OCI-LY3 (cell line): ENCODE measurements at regions not wholly inside any gene's neighbourhood (a gene's known extent, or its start where the extent isn't known, plus 50 kb on each side); places are given as distances from the start of the nearest gene placed in this dataset.

Source experiments
- H2AFZ ChIP-seq: fragments of 200-600, 300-600 bp; shearing (Covaris generic); 2 replicates; pipeline ENCODE4 v1.6.0; 2014; ENCODE audit warnings: antibody characterized with exemption, low read depth, low read length
- H3K27ac ChIP-seq: fragments of 200-600, 300-600 bp; sonication (generic); 2 replicates; pipeline ENCODE4 v1.5.1; 2014; ENCODE audit warnings: mild to moderate bottlenecking, low read length, moderate library complexity, mixed read lengths
- H3K27me3 ChIP-seq: fragments of 200-600, 300-600 bp; sonication (generic); 2 replicates; pipeline ENCODE4 v1.6.1; 2014; ENCODE audit warnings: low read depth, low read length, mixed read lengths
- H3K36me3 ChIP-seq: fragments of 200-600, 300-600 bp; sonication (generic); replicated peaks from 2 replicates; pipeline ENCODE3; 2014; ENCODE audit warnings: low read depth, low read length, mixed read lengths
- H3K4me1 ChIP-seq: fragments of 300-600, 200-600 bp; sonication (generic); 2 replicates; pipeline ENCODE4 v1.6.1; 2014; ENCODE audit warnings: low read length, mixed read lengths
- H3K4me2 ChIP-seq: fragments of 200-600, 300-600 bp; sonication (generic); 2 replicates; pipeline ENCODE4 v1.6.1; 2014; ENCODE audit warnings: low read length, mixed read lengths
- H3K4me3 ChIP-seq: fragments of 300-600, 200-600 bp; sonication (generic); 2 replicates; pipeline ENCODE4 v1.5.1; 2014; ENCODE audit warnings: antibody characterized with exemption, mild to moderate bottlenecking, low read length, moderate library complexity
- H3K79me2 ChIP-seq: fragments of 300-600, 200-600 bp; shearing (Covaris generic); 2 replicates; pipeline ENCODE4 v1.6.1; 2014; ENCODE audit warnings: mild to moderate bottlenecking, low read length, mixed read lengths
- H3K9ac ChIP-seq: fragments of 300-600, 200-600 bp; shearing (Covaris generic); 2 replicates; pipeline ENCODE4 v1.6.0; 2014; ENCODE audit warnings: mild to moderate bottlenecking, low read length, moderate library complexity
- H3K9me3 ChIP-seq: fragments of 200-600, 300-600 bp; shearing (Covaris generic); 2 replicates; pipeline ENCODE4 v1.6.1; 2014; ENCODE audit warnings: low read length, mixed read lengths; ENCODE audit not compliant: insufficient read depth
- H4K20me1 ChIP-seq: fragments of 200-600, 300-600 bp; sonication (generic); 2 replicates; pipeline ENCODE4 v1.6.1; 2016; ENCODE audit warnings: low read length, mixed read lengths; ENCODE audit not compliant: insufficient read depth
- EZH2phosphoT487 ChIP-seq: fragments of 200-600 bp; shearing (Covaris generic); IDR thresholded peaks from 2 replicates; pipeline ENCODE4 v1.6.1; 2018; ENCODE audit warnings: antibody characterized with exemption, mixed run types, low read depth
- TF ChIP-seq, protein P1 (sequence below): fragments of 200-600, 300-600 bp; sonication (generic); IDR thresholded peaks from 2 replicates; pipeline ENCODE4 v1.5.1; 2014; ENCODE audit warnings: antibody characterized with exemption, low read length, low read depth

DNA sequence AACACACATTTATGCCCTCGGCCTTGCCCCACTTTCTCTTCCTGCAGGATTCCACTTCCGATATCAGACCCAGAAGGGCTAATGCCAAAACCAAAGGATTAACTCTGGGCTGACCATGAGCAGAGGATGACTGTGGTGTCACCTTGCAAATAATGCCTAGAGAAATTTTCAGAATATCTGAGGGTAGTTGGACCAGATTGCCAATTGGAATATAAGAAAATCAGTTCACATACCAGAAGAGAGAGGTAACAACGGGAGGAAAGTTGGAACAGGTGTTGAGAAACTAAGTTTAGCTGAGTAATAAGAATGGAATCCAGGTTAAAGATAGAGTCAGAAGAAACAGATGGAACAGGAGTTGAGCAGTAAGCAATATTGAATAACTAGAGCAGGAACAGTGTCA, 232.7 kb upstream of the UBE2E3 start:
- H3K27me3 ChIP-seq, result no peaks in the 10 kb centered on the region
- H3K4me3 ChIP-seq, result no peak overlapping the region
- no peaks in the 10 kb centered on the region for H3K9me3 ChIP-seq
- no peak overlapping the region for H3K27ac ChIP-seq
- no peak overlapping the region for H2AFZ ChIP-seq
- H3K4me2 ChIP-seq, result no peak overlapping the region
- H3K4me1 ChIP-seq, result no peaks in the 10 kb centered on the region
- no peaks in the 10 kb centered on the region for H3K36me3 ChIP-seq
- no peak overlapping the region for H3K9ac ChIP-seq
- no peaks in the 10 kb centered on the region for H4K20me1 ChIP-seq
- TF ChIP-seq, protein P1, sequence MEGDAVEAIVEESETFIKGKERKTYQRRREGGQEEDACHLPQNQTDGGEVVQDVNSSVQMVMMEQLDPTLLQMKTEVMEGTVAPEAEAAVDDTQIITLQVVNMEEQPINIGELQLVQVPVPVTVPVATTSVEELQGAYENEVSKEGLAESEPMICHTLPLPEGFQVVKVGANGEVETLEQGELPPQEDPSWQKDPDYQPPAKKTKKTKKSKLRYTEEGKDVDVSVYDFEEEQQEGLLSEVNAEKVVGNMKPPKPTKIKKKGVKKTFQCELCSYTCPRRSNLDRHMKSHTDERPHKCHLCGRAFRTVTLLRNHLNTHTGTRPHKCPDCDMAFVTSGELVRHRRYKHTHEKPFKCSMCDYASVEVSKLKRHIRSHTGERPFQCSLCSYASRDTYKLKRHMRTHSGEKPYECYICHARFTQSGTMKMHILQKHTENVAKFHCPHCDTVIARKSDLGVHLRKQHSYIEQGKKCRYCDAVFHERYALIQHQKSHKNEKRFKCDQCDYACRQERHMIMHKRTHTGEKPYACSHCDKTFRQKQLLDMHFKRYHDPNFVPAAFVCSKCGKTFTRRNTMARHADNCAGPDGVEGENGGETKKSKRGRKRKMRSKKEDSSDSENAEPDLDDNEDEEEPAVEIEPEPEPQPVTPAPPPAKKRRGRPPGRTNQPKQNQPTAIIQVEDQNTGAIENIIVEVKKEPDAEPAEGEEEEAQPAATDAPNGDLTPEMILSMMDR, result no peak
- TF ChIP-seq EZH2phosphoT487, result no peak
- H3K79me2 ChIP-seq, result no peaks in the 10 kb centered on the region

DNA sequence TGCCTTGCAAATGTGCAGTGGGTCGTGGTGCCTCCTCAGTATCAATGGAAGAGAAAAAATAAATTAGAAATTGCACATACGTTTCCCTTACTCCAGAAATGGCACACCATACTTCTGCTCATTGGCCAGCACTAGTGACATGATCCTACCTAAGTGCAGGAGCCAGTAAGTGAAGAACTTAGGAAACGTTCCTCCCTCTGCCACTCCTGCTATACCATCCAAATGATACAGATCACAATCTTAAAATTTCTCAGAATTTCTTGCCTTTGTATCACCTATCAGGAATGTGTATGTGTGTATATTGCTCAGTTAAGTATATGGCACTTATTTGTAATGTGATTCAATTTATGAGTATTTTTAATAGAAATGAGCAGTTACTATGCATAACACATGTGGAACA, 237.0 kb upstream of the UBE2E3 start:
- no peak overlapping the region for H2AFZ ChIP-seq
- no peak overlapping the region for H3K9ac ChIP-seq
- H3K4me3 ChIP-seq, result no peak overlapping the region
- H3K4me1 ChIP-seq, result no peaks in the 10 kb centered on the region
- H3K4me2 ChIP-seq, result no peak overlapping the region
- H3K27ac ChIP-seq, result no peak overlapping the region
- H3K36me3 ChIP-seq, result no peaks in the 10 kb centered on the region
- no peaks in the 10 kb centered on the region for H3K9me3 ChIP-seq
- no peaks in the 10 kb centered on the region for H3K79me2 ChIP-seq
- no peaks in the 10 kb centered on the region for H3K27me3 ChIP-seq
- no peaks in the 10 kb centered on the region for H4K20me1 ChIP-seq
- TF ChIP-seq, protein P1, result no peak
- no peak for TF ChIP-seq EZH2phosphoT487

DNA sequence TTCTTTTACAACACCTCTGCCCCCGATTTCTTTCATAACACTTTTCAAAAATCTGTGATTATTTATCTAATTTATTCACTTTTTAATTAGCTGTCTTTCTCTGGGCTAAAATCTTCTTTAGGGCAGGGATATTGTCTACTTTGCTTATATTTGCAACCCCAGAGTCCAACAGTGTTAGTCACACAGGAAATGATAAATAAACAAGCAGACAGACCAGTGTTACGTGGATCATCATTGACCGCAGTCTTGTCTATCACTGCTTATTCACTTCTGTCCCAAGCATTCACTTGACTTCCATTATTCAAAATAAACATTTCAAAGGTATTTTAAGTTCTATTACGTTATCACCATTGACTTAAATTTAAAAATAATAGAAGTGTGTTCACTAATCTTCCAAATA, 237.6 kb upstream of the UBE2E3 start:
- Histone ChIP-seq H2AFZ (no peak overlapping the region), H3K9ac (no peak overlapping the region), H3K27ac (no peak overlapping the region), H3K36me3 (no peaks in the 10 kb centered on the region), H3K4me2 (no peak overlapping the region), H3K4me3 (no peak overlapping the region), H3K9me3 (no peaks in the 10 kb centered on the region), H3K79me2 (no peaks in the 10 kb centered on the region), H3K27me3 (no peaks in the 10 kb centered on the region), H3K4me1 (no peaks in the 10 kb centered on the region), H4K20me1 (no peaks in the 10 kb centered on the region)
- TF ChIP-seq EZH2phosphoT487, result no peak
- TF ChIP-seq, protein P1, result no peak

GRCh38 chr2:180739070-180739469, 241.3 kb upstream of the UBE2E3 start:
- no peak overlapping the region for H3K4me3 ChIP-seq
- H4K20me1 ChIP-seq, result no peaks in the 10 kb centered on the region
- no peak overlapping the region for H3K9ac ChIP-seq
- H2AFZ ChIP-seq, result no peak overlapping the region
- H3K4me2 ChIP-seq, result no peak overlapping the region
- TF ChIP-seq EZH2phosphoT487, result no peak
- TF ChIP-seq, protein P1, result no peak
- H3K36me3 ChIP-seq, result no peaks in the 10 kb centered on the region
- no peaks in the 10 kb centered on the region for H3K27me3 ChIP-seq
- no peaks in the 10 kb centered on the region for H3K9me3 ChIP-seq
- H3K27ac ChIP-seq, result no peak overlapping the region
- no peaks in the 10 kb centered on the region for H3K4me1 ChIP-seq
- no peaks in the 10 kb centered on the region for H3K79me2 ChIP-seq
